Stimulated activated CD4-positive, alpha-beta T cell treated with anti-CD3 and anti-CD28 coated beads, Interleukin-4, amount 100 ng/mL, for 4 hours (primary cell): ENCODE measurements at regions not wholly inside any gene's neighbourhood (a gene's known extent, or its start where the extent isn't known, plus 50 kb on each side); places are given as distances from the start of the nearest gene placed in this dataset.
"Not testable (repeated sequence)": the region's sequence is repeated elsewhere in the genome, so short reads cannot be mapped to it uniquely, and the experiment has no call there.

Experiments
- DNase-seq, 2 experiments: peaks; one replicate each; pipeline ENCODE4 v3.0.0-alpha.2; 2020

DNA sequence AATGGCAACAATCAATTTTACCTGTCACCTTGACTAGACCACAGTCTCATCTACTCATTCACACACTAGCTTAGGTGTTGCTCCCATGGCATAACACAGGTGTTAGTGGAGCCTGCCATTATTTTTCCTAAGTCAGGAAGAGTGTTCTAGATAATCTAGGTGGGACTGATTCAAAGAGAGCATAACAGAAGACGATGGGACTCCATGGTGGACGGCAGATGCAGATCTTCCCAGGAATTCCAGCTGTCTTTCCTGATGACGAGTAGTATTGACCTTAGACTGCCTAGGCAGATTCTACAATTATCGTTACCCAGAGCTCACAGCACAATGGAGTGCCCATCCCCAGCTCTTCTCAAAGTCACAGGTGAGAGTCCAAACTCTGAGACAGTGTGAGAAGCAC lies 589.0 kb downstream of the TMEM121 start:
- DNase-seq: no peak

DNA sequence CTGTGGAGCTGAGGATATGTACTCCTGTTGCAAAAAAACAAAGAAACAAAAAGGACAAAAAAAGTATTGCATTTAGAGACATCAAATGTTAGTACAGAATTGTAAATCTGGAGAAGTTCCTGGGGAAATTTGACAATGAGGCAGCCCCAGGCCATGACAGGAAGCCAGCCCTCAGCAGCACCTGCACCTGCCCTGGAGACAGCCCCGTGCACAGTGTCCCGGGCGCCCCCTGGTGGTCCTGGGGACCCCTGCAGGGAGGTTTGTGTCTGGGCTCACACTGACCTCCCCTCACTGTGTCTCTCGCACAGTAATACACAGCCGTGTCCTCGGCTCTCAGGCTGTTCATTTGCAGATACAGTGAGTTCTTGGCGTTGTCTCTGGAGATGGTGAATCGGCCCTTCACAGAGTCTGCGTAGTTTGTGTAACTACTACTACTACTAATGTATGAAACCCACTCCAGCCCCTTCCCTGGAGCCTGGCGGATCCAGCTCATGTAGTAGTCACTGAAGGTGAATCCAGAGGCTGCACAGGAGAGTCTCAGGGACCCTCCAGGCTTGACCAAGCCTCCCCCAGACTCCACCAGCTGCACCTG lies 590.1 kb downstream of the TMEM121 start:
- DNase-seq: peak in 1 of 2 experiments; percentile 21

DNA sequence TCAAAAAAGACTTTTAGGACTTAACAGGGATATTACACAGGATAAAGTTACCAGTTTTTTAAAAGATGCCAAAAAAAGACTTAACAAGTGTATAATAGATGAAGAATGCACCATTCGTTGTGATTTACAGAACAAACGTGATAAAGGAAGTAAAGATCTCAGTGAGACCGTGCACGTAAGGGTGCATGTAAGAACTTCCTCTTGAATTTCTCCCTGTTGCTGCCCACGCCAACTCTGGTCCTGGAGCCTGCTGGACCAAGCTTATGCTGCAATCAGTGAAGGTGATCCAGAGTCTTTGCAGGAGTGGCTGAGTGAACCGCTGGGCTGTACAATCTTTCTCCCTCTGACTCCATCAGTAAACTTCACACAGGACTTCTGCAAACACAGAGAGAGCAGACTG lies 593.7 kb downstream of the TMEM121 start:
- DNase-seq: no peak

DNA sequence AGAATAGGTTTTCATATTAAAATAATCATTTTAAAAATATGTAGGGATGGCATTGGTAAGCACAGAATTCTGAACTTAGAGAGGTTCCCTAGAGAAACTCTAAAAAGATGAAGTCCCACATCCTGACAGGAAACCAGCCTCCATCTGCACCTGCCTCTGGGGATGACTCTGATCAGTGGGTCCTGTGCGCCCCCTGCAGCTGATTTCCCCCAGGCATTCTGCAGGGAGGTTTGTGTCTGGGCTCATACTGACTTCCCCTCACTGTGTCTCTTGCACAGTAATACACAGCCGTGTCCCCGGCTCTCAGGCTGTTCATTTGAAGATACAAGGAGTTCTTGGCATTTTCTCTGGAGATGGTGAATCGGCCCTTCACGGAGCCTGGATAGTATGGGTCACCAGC lies 602.9 kb downstream of the TMEM121 start:
- DNase-seq: peak; percentile 17 to 33

DNA sequence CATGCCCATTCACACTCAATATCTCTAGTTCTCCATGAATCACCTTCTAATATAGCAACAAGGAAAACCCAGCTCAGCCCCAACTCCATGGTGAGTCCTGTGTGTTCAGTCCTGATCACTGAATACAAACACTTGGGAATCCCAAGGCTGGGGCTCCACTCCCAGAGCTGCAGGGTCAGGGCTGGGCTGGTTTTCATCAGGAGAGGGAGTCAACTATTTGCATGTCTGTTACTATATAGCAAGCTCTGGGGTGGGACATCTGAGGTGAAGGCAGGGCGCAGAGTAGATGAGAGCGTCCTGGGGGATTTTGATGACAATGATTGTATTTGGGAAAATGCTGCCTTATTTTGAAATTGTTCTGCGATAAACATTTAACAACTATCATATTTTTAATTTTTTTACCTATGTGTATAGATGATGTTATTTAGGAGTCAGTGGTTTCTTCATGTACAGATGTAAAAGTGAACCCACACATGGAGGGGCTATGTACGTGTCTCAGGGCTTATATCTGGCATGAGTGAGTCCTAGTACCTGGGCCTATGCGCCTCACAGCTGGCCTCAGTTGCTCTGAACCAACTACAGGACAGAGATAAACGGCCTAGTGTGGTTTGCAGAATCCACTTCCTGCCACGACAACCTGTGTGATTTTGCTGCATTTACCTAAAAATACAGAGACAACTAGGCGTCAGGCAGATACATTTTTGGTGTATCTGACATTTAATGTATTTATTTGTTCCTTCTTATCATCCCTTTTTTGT lies 603.7 kb downstream of the TMEM121 start:
- not testable (repeated sequence) for DNase-seq

DNA sequence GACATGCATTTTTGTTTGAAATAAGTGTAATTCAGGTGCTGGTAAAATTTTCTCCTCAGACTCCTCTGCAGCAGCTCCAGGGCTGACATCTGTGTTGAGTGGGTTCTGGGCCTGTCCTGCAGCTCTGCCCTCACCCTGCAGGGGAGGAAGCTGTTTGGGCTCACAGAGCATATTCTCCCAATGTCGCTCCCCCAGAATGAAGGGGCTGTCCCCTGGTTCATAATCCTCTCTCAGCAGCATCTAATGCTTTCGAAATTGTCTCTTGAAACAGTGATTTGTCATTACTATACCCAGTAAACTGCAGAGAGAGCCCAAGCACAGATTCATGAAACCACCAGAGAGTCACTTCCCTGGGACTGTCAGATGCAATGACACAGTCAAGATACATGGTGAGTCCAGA lies 606.7 kb downstream of the TMEM121 start:
- DNase-seq: not testable (repeated sequence)

DNA sequence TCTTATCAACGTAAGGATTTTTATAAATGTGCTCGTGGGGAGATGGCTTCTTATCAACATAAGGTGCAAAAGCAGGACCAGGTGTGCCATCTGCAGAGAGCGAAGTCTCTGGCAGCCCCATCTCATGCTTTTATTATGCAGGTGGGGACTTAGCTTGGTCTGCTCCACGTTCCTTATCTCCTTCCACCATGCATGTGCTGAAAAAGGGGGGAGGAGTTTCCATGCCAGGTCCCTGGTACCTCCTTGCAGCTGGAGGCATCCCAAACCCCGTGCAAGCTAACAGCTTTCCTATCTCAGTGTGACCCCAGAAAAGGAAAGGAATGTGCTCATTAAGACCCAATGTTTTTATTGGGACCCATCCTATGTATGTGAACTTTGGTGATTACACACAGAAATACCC lies 608.5 kb downstream of the TMEM121 start:
- no peak for DNase-seq

DNA sequence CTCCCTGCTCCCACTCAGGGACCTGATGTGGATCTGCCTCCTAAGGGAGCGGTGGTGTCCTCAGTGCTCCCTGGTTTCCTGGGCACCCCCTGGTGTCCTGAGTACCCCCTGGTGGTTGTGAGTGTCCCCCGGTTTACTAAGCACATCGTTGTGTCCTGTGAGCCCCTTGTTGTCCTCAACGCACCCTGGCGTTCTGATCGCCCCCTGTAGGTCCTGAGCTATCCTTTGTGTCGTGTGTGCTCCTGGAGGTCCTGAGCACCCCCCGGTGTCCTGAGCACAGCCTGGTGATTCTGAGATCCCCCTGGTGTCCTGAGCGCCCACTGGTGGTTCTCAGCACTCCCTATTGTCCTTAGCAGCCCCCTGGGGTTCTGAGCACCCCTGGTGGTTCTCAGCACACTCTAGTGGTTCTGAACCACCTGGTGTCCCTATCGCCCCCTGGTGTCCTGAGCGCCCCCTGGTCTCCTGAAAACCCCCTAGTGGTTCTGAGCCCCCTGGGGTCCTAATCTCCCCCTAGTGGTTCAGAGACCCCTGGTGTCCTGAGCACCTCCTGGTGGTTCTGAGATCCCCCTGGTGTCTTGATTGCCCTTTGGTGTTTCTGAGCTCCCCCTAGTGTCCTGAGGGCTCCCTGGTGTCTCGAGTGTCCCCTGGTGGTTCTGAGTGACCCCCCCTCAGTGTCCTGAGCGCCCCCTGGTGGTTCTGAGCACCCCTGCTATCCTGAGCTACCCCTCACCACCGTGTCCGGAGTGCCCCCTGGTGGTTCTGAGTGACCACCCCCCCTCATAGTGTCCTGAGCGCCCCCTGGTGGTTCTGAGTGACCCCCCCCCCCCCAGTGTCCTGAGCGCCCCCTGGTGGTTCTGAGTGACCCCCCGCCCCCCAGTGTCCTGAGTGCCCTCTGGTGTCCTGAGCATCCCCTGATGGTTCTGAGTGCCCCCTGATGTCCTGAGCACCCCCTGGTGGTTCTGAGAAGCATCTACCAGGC lies 615.1 kb downstream of the TMEM121 start:
- peak in 1 of 2 experiments; percentile 36 for DNase-seq

DNA sequence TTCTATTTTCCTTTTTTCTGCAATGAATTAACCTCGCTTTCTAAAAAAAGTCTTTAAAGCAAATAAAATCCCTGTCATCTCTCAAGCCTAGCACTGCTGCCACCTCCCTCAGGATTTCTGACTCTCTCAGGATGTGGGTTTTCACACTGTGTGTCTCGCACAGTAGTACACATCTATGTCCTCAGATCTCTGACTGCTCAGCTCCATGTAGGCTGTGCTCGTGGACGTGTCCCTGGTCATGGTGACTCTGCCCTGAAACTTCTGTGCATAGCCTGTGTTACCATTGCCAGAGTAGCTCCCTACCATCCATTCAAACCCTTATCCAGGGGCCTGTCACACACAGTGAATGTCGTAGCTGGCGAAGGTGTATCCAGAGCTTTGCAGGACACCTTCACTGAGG lies 619.3 kb downstream of the TMEM121 start:
- not testable (repeated sequence) for DNase-seq

DNA sequence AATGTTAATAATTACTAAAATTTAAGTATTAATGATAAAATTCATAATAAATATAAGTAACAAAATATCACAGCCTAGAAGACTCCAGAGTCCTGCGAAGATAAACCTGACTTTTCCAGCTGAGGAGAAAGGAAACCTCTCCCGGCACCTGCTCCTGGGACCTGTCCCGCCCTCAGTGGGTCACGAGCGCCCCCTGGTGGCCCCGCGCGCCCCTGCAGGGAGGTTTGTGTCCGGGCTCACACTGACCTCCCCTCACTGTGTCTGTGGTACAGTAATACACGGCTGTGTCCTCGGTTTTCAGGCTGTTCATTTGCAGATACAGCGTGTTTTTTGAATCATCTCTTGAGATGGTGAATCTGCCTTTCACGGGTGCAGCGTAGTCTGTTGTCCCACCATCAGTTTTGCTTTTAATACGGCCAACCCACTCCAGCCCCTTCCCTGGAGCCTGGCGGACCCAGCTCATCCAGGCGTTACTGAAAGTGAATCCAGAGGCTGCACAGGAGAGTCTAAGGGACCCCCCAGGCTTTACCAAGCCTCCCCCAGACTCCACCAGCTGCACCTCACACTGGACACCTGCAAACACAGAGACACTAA lies 627.1 kb downstream of the TMEM121 start:
- DNase-seq: peak; percentile 59 to 85

DNA sequence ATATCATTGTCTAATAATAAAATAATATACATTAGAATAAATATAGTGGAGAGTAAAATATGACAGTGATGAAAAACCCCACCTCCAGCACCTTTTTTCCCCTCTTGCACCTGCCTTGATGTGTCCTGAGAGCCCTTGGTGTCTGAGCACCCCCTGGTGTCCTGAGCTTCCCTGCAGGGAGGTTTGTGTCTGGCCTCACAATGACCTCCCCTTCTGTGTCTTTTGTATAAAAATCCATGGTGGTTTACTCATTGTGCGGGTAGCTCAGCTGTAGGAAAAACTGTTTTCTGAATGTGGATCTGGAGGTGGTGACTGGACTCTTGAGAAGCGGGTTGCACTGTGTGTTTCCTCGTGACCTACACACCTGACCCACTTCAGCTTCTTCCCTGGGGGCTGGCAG lies 636.9 kb downstream of the TMEM121 start:
- no peak for DNase-seq

DNA sequence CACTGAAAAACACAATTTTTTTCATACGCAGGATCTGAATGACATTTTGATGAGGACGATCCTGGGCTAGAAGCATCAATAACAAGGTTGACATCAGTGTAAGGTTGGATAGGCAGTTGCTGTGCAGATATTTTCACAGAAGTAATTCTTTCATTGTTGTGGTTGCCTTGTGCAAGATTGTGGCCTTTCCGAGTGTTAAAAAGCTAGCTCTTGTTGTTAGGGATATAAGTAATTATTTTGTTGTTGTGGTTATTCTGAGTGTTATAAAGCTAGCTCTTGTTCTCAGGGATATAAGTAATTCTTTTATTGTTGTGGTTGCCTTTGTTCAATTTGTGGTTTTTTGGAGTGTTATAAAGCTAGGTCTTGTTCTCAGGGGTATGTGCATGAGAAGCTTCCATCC lies 637.4 kb downstream of the TMEM121 start:
- not testable (repeated sequence) for DNase-seq

DNA sequence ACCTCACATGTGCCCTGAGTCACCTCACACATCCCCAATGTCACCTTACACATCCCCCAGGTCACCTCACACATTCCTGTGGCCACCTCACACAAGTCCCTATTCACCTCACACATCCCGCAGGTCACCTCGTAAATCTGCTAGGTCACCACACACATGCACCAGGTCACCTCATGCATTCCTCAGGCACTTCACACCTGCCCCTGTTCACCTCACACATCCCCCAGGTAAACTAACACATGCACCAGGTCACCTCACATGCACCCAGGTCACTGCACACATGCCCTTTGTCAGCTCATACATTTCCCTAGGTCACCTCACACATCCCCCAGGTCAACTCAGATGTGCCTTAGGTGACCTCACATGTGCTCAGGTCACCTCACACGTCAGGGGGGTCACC lies 639.8 kb downstream of the TMEM121 start:
- no peak for DNase-seq

DNA sequence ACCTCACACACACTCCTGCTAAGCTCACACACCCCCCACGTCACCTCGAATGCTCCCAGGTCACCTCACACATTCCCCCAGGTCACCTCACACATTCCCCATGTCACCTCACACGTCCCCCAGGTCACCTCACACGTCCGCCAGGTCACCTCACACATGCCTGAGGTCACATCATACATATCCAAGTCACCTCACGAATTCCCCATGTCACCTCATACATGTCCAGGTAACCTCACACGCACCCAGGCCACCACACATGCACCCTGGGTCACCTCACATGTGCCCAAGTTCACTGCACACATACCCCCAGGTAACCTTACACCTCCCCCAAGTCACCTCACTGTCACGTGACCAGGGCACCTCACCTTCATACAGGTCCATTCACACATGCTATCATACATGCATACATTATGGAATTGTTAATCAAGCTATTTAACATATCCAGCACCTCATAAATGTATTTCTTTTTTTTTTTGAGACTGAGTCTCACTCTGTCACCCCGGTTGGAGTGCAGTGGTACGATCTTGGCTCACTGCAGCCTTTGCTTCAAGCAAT lies 640.3 kb downstream of the TMEM121 start:
- no peak for DNase-seq

DNA sequence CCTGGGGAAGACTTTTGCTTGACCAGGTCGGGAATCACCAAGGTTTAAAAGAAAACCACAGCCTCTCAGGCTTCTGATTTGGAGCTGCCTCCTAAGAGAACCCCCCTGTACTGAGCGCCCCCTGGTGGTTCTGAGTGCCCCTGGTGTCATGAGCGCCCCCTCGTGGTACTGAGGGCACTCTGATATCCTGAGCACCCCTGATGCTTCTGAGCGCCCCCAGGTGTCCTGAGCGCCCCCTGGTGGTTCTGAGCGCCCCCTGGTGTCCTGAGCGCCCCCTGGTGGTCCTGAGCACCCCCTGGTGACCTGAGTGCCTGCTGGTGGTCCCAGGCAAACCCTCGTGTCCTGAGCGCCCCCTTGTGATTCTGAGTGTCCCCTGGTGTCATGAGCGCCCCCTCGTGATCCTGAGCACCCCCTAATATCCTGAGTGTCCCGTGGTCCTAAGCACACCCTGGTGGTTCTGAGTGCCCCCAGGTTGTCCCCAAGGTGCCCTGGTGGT lies 643.8 kb downstream of the TMEM121 start:
- peak; percentile 38 to 53 for DNase-seq

DNA sequence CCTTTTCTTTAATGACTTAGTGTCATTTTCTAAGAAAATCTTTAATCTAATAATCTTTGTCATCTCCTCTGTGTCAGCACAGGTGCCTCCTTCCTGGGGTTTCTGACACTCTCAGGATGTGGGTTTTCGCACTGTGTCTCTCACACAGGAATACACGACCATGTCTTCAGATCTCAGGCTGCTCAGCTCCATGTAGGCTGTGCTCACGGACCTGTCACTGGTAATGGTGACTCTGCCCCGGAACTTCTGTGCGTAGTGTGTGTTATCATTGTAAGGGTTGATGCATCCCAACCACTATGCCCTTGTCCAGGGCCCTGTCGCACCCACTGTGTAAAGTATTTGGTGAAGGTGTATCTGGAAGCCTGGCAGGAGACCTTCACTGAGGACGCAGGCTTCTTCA lies 647.8 kb downstream of the TMEM121 start:
- DNase-seq: peak in 1 of 2 experiments; percentile 59

DNA sequence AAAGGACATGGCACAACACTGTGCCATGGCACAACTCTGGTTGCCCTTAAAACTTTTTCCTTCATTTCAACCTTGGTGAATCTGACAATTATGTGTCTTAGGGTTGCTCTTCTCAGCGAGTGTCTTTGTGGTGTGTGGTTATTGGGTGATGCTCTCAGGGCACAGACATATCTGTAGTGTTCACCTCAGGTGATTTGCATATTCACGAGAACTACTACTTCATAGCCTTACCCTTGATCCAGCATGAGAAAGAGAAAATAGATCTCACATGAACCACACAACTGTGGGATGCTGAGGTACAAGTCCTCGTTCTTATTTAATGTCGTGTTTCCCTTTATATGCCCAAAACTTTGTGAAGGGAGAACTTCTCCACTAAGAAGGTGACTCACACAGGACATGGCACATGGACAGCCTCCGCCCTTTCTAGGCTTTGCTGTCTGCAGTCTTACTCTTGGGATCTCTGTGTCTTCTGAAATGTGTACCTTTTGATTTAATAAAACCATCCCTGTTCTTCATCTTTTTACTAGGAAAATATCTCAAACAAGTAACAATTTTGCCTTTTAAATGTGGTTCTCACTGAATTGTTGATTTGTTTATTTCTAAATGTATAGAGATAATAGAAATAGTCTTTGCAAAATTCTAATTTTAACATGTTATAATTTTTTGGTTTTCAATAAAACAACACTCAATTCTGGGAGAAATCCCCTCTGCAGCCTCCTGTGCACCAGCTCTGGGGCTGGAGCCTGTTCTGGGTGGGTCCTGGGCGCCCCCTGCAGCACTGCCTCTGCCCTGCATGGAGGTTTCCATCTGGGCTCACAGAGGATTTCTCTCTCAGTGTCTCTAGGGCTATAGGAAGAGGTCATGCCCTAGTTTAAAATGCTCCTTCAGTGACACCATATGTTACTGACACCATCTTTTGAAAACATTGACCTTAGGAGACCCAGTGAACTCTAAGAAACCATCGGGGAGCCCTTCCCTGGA lies 651.2 kb downstream of the TMEM121 start:
- peak in 1 of 2 experiments; percentile 22 for DNase-seq

DNA sequence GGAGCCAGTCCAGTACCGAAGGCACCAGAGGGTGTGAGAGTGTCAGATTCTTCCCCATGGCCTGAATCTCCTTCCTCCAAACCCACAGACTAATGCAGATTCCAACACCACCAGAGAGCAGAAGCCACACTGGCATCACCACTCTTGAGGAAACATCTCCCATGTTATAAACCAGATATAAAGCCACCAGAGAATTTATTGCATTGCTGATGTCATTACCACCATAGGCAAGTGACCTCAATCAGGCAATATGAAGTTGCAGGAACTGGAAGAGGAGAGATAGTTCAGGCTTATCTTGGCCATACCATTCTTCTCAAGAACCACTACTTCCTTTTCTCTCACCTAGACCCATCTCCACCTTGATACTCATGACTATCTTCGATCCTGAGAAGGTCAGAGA lies 653.4 kb downstream of the TMEM121 start:
- no peak for DNase-seq

DNA sequence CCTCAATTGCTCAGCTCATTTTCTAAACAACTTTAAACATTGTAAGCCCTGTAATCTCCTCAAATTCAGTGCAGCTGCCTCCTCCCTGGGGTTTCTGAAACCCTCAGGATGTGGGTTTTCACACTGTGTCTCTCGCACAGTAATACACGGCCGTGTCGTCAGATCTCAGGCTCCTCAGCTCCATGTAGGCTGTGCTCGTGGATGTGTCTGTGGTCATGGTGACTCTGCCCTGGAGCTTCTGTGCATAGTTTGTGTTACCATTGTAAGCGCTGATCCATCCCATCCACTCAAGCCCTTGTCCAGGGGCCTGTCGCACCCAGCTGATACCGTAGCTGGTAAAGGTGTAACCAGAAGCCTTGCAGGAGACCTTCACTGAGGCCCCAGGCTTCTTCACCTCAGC lies 658.4 kb downstream of the TMEM121 start:
- peak; percentile 29 to 52 for DNase-seq

DNA sequence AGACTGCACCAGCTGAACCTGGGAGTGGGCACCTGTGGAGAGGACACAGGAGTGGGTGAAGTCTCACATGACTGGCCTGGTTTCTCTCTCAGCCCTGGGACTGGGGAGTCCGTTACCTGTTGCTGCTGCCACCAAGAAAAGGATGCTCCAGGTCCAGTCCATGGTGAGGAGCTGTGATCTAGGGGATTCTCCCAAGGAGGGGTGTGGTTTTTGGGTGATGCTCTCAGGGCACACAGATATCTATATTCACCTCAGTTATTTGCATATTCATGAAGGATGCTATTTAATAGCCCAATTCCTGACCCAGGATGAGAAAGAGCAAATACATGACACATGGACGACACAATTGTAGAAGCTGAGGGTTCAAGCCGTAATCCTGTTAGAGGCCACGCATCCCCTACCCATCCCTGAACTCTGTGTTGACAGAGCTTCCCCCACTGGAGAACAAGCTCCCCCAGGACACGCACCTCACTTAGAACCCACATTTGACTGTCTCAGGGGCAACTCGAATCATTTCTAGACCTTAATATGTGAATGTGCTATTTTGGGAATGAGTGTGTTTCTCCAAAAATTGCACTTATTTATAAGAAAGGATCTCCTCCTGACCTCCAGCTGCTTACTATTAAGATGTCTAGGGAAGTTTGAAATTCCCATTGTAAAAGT lies 658.9 kb downstream of the TMEM121 start:
- not testable (repeated sequence) for DNase-seq

DNA sequence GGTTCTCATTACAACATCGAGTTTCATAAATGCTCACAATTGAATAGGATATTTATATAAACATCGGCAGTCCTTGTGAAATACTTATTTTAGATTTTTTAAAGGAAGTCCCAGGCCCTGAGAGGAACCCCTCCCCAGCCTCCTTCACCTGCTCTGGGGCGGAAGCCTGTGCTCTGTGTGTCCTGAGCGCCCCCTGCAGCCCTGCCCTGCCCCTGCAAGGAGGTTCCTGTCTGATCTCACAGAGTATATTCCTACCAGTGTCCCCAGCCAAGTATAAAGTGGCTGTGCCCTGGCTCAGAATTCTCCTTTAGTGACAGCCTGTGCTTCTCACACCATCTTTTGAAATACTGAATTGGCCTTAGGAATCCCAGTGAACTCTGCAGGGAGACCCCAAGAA lies 659.5 kb downstream of the TMEM121 start:
- peak; percentile 57 to 61 for DNase-seq
